ENCODE measurements at regions not wholly inside any gene's neighbourhood (a gene's known extent, or its start where the extent isn't known, plus 50 kb on each side); places are given as distances from the start of the nearest gene placed in this dataset.
"Not testable (repeated sequence)": the region's sequence is repeated elsewhere in the genome, so short reads cannot be mapped to it uniquely, and the experiment has no call there.

DNA sequence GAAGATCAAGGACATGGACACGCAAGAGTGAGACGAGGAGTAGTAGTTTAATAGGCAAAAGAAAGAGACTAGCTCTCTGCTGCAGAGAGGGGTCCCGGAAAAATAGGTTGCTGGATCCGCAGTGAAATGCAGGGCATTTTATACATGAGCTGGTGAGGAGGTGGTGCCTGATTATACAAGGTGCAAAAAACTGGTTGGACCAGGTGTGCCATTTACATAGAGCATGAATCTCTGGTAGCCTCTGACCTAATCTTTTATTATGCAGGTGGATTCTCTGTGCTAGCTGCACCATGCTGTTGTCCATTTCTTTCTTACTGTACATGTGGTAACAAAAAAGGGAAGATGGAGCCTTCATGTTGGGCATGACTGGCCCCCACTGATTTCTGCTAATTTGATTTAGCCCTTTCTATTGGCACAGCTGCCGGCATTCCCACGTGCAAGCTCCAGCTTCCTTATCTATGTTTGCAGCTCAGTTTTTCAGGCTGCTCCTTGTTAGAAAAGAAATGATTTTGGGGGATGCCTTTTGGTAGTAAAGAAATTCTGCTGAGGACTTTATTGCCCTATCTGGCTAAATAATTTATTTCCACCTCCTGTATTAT is 548.1 kb downstream of the BRINP3 start:
- no peak for DNase-seq (ENCODE audit: low read depth in 4 of 4, low spot score in 3 of 4)

DNA sequence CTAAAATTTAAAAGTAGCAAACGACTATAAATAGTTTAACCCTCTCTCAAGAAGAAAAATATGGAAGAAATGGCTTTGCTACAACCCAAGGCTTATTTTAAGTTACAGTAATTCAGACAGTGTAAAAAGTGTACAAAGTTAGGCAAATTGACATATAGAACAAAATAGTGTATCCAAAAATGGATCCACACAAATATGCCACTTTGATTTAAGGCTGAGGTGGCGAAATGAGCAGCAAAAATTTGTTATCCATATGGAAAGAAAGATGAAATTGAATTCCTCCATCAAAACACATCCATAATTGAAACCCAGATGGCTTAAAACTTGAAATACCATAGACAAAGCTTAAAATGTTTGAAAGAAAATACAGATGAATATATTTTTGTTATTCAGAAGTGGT is 540.8 kb downstream of the BRINP3 start:
- no peak for DNase-seq (ENCODE audit: low read depth in 4 of 4, low spot score in 3 of 4)

DNA sequence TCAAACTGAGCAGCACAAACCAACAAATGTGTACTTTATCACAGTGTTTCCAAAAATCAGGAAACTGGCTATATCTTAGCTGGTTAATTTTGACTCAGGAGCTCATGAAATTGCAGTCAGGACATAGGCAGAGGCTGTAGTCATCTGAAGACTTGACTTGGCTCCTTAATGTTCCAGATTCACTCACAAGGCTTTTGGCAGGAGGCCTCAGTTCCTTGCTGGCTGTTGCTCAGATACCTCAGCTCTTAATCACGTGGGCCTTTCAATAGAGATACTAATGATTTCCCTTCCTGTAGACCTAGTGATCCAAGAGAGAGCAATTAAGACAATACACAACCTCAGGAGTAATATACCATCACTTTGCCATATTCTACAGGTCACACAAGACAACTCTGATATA is 537.7 kb downstream of the BRINP3 start:
- no peak for DNase-seq (ENCODE audit: low read depth in 4 of 4, low spot score in 3 of 4)

DNA sequence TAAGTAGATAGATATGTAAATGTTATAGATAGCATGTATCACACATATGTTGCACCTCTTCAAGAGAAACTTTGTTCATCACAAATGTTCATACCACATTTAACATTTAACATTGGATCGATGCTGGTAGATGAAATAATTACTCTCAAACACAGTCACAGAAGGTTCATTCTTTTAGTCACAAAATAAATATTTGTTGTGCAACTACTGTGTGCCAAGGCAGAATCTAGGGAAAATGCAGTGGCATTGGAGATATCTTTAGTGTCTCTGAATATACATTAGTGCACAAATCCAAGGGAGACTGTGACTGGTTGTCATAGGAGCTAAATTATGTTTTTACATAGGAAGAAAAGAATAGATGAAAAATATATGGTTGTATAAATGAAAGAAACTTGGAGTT is 535.7 kb downstream of the BRINP3 start:
- DNase-seq (ENCODE audit: low read depth in 4 of 4, low spot score in 3 of 4), result no peak

DNA sequence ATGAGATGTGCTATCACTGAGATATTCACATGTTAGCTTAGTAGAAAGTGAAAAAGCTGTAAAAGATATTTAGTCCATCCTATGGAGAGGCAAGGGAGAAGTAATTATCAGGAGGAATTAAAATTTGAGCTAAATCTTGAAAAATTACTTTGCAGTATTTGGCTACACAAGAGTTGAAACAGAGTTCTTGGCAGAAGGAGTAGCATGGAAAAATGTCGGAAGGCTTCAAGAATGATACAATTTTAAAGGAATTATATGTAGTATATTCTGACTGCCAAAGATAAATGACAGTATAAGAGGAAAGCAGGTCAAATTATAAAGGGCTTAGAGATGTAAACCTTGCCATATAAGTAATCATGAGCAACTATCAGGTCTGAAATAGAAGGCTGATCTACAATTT is 518.9 kb downstream of the BRINP3 start:
- no peak for DNase-seq (ENCODE audit: low read depth in 4 of 4, low spot score in 3 of 4)

DNA sequence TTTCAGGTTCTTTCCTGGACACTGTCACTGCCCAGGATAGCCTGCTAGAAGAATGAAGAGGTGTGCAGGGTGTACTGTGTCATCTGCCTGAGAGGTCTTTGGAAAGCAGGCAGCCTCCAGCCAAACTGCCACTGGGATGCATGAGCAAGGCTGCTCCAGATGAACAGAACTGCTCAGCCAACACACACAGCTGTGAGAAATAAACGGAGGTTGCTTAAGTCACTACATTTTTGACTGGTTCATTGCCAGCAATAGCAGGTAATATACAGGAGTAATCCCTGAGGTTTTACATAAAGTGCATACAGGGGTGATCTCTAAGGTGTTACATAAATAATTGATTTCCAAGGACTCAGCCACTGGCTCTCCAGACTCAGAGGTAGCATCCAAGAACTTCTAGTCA is 516.9 kb downstream of the BRINP3 start:
- DNase-seq (ENCODE audit: low read depth in 4 of 4, low spot score in 3 of 4), result no peak

DNA sequence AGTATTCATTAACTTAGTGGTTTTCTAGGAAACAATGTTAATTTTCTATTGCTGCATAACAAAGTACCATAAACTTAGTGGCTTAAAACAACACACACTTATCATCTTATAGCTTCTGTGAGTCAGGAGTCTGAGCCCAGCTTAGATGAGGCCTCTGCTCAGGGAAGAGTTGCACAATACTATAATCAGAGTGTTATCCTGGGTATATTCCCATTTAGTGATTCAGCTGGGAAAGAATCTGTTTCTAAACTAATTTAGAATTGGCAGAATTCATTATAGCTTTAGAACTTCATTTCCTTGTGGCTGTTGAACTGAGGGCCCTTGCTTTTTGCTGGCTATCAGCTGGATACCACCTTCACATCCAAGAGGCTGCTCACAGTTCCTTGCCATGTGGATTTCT is 515.5 kb downstream of the BRINP3 start:
- no peak for DNase-seq (ENCODE audit: low read depth in 4 of 4, low spot score in 3 of 4)

DNA sequence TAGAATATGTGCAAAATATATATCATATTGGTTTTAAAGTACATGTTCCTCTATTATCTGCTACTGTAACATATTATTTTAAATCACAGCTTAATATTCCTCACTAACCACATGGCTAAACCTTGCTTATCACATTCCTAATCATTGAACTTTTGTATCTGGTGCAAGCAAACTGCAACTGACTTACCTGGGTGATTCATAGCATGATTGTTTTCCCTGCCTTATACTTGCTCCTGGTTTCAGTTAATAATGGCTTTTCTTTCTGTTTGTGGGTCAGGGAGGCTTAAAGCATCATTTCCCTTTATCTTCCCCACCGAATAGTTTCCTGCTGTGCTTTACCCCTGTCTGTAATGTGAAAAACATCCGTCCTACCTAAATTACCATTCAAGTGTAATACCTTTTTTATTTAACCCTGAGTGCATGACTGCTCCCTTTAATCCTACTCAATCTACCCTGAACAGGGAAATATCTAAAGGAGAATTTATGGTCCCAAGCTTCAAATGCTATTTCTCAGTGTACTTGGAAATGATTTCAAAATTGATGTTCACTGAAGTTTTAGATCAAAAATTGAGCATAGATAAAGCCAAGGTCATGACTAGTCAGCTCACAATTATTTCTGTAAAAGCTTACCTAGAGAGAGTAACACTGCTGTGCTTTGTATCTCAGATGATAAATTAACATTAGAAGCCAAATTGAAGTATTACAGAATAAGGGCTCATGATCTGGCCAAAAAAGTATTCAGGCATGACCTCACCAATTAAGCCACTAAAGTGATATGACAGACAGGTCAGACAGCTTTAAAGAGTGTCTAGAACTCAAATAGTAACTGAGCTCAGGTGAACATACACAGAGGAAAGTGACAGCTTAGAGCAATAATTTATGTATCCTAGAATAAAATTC is 507.1 kb downstream of the BRINP3 start:
- no peak for DNase-seq (ENCODE audit: low read depth in 4 of 4, low spot score in 3 of 4)

DNA sequence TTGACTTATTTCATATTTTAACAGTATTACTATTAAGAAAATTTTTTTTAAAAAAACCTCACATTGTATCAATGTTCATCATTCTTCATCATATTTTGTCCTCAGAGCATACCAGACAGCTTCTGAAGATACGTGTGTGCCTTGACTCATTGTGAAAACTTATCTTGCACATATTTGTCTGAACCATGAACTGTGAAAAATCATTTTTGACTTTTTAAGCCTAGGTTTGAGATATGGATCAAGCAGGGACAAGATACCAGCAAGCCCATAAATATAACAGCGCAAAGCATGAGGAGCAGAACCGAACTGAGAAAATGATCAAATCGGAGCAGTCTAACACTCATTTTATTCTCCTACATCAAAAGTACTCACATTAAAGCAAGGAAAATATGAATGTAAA is 506.0 kb downstream of the BRINP3 start:
- DNase-seq (ENCODE audit: low read depth in 4 of 4, low spot score in 3 of 4), result no peak

DNA sequence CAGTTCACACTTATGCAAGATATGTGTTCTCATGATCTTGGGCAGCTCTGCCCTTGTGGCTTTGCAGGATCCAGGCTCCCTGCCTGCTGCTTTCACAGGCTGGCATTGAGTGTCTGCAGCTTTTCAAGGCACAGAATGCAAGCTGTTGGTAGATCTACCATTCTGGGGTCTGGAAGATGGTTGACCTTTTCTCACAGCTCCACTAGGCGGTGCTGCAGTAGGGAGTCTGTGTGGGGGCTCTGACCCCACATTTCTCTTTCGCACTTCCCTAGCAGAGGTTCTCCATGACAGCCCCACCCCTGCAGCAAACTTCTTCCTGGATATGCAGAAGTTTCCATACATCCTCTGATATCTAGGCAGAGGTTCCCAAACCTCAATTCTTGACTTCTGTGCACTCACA is 500.5 kb downstream of the BRINP3 start:
- no peak for DNase-seq (ENCODE audit: low read depth in 4 of 4, low spot score in 3 of 4)

DNA sequence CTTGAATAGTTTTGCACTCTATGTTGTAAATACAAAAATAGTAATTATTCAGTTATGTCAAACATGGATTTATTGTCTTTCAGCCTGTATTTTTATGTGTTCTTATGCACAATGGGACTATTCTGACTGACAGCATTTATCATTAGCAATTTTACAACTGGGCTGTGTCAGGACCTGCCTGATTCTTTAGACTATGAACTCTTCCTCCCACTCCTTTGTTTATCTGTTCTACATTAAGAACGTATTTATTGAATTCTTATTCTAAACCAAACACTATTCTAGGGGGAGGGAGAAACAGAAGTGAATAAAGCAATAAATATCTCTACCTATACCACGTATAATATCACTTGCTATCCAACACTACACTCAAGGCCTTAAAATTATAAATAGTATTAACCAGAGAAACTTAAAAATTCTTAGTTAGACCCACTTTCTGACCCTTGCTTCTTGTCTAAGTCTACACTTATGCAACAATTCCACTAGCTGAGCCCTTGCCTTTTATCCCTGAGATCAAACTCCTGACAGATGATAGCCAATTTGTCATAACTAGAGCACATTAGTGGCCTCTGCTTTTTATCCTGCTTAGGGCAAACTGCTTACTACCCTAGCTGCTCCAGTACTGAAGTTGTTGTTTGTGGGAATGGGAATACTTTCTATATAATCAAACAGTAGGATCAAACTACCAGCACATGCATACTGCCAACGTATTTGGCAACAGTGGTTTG is 494.3 kb downstream of the BRINP3 start:
- no peak for DNase-seq (ENCODE audit: low read depth in 4 of 4, low spot score in 3 of 4)

DNA sequence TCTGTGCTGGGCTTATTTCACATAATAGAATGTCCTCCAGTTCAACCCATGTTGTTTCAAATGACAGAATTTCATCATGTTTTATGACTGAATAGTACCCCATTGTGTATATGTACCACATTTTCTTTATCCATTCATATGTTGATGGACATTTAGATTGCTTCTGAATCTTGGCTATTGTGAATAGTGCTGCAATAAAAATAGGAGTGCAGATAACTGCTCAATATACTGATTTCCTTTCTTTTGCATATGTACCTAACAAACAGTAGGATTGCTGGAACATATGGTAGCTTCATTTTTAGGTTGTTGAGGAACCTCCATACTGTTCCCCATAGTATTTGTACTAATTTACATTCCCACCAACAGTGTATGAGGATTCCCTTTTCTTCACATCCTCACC is 491.1 kb downstream of the BRINP3 start:
- no peak for DNase-seq (ENCODE audit: low read depth in 4 of 4, low spot score in 3 of 4)

DNA sequence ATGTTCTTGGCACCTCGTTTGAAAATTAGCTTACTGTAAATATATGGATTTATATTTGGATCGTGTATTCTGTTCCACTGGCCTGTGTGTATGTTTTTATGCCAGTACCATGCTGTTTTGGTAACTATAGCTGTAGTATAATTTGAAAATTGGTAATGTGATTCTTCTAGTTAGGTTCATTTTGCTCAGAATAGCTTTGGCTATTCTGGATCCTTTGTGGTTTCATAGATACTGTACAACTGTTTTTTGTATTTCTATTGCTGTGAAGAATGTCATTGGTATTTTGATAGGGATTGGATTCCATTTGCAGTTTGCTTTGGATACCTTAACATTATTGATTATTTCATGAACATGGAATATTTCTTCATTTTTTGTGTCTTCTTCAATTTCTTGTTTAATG is 490.2 kb downstream of the BRINP3 start:
- no peak for DNase-seq (ENCODE audit: low read depth in 4 of 4, low spot score in 3 of 4)

DNA sequence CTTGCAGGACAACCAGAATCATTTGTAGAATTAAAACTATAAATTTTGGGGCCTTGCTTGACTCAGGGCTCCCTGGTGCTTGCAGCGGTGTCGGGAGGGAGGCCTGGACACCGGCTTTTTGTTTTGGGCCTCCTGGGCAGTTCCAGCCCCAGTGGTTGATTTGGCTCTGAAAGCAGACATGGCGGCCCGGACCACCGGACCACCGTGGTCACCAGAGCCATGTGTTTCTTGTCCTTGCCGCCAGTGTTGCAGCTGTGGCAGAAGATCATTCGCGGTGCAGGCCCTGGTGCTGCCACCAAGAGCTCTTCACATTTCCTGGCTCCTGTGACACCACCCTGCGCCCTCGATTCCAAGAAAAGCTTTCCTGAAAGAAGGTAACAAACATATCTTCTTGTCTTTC is 484.8 kb downstream of the BRINP3 start:
- no peak for DNase-seq (ENCODE audit: low read depth in 4 of 4, low spot score in 3 of 4)

DNA sequence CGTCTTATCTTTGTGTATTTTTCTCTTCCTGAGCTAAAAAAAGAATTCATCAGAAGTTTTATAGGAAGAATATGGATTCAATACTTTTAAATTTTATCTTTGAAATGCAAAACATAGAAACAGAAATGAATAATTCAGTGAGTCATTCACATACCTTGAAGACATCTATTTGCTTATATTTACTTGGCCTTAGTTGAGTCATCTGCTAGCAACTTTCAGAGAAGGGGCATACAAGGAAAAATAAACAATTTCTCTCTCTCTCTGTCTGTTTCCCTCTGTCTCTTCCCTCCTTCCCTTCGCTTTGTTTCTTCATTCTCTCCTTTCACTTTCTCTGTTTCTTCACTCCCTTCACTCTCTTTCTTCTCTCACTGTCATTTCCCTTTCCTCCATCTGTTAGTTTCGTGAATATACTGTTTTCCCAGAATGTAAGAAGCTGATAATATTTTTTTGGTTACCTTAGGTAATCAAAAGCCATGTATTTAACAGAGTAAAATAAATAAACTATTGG is 477.2 kb downstream of the BRINP3 start:
- no peak for DNase-seq (ENCODE audit: low read depth in 4 of 4, low spot score in 3 of 4)

DNA sequence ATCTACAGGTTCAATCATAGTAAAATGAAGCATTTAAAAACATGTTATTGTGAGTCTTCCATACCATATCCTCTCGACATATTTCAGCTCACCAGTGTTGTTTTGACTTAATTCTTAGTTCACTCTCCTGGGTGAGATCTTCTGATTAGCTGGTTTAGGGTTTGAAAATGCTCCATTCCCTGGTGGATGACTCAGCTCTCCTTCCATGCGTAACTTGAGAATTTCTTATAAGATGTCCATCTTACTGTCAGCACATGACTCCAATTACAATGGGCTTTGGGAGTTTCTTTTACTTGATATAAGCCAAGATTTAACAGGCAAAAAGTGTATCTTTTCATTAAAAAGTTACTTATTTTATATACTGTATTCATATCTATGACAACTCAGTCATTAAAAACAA is 476.5 kb downstream of the BRINP3 start:
- DNase-seq (ENCODE audit: low read depth in 4 of 4, low spot score in 3 of 4), result no peak

DNA sequence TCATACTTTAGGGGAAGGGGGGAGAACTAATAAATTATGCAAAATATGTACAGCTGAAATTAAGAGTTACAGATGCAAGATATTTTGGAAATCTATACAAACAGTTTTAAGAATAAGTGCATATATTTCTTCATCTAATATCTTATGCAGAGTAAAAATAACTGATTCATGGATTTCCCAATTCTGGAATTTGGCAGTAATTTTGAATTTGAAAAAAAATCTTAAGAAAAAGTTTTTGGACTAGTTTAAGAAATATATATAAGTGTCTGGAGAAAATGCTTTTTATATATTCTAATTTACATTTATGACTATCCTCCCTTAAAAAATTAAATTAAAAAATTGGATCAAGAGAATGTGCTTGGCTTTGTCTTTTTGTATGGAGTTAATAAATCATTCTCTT is 474.3 kb downstream of the BRINP3 start:
- no peak for DNase-seq (ENCODE audit: low read depth in 4 of 4, low spot score in 3 of 4)

DNA sequence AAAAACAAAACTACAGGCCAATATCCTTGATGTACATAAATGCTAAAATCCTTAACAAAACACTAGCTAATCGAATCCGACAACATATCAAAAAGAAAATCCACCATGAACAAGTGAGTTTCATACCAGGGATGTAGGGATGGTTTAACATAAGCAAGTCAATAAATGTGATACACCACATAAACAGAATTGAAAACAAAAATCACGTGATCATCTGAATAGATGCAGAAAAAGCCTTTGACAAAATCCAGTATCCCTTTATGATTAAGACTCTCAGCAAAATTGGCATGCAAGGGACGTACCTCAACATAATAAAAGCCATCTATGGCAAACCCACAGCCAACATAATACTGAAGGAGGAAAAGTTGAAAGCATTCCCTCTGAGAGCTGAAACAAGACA is 466.1 kb downstream of the BRINP3 start:
- no peak for DNase-seq (ENCODE audit: low read depth in 4 of 4, low spot score in 3 of 4)

DNA sequence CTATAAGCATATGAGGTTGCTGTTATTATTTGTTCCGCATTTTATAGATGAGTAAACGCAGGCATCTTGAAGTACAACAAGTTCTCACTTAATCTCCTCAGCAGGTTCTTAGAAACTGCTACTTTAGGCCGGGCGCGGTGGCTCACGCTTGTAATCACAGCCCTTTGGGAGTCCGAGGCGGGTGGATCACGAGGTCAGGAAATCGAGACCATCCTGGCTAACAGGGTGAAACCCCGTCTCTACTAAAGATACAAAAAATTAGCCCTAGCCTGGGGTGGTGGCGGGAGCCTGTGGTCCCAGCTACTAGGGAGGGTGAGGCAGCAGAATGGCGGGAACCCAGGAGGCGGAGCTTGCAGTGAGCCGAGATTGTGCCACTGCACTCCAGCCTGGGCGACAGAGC is 458.5 kb downstream of the BRINP3 start:
- DNase-seq (ENCODE audit: low read depth in 4 of 4, low spot score in 3 of 4), result not testable (repeated sequence)

DNA sequence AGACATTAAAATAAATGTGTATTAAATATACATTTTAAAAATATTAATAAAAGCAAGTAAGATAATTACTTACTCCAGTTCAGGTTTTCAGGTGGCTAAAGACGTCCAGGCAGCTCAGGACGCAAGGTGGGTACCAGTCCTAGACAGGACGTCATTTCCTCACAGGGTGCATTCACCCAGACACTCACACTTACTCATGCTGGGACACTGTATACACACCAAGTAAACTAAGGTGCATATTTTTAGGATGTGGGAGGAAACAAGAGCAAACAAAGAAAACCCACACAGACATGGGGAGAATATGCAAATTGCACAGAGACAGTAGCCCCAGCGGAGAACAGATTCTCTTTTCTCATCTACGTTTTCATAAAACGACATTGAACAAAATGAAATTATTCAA is 457.9 kb downstream of the BRINP3 start:
- no peak for DNase-seq (ENCODE audit: low read depth in 4 of 4, low spot score in 3 of 4)

DNA sequence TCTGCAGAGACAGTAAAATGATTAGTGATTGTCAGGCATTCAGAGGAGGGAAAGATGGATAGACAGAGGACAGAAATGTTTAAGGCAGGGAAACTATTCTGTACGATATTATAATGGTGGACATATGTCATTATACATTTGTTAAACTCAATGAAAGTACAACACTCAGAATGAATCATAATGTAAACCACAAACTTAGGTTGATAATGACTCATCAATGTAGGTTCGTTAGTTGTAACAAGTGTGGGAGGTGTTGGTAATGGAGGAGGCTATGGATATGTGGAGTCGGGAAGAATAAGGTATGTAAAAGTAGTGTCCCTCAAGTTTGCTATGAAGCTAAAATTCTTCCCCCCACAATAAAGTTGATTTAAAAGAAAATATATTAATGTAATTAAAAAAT is 455.0 kb downstream of the BRINP3 start:
- DNase-seq (ENCODE audit: low read depth in 4 of 4, low spot score in 3 of 4), result no peak

DNA sequence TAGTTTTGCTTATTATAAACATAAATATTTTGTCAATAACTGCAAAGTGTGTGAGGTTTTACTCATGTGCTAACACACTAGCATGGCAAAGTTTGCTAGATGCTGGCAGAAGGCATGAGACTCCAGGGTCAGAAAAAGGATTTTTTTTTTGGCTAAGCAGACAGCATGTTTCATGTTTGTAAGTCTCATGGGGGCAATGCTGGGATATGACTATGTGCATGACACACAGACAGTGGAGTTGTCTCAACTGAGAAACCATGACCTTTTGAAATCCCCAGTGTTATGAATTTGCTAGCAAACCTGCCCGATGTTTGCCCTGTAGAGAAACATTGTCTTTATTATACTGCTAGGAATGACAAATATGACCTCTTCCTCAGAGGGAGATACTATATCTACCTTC is 448.2 kb downstream of the BRINP3 start:
- DNase-seq (ENCODE audit: low read depth in 4 of 4, low spot score in 3 of 4), result no peak
